ENCODE measurements at regions not wholly inside any gene's neighbourhood (a gene's known extent, or its start where the extent isn't known, plus 50 kb on each side); places are given as distances from the start of the nearest gene placed in this dataset.
"Not testable (repeated sequence)": the region's sequence is repeated elsewhere in the genome, so short reads cannot be mapped to it uniquely, and the experiment has no call there.

DNA sequence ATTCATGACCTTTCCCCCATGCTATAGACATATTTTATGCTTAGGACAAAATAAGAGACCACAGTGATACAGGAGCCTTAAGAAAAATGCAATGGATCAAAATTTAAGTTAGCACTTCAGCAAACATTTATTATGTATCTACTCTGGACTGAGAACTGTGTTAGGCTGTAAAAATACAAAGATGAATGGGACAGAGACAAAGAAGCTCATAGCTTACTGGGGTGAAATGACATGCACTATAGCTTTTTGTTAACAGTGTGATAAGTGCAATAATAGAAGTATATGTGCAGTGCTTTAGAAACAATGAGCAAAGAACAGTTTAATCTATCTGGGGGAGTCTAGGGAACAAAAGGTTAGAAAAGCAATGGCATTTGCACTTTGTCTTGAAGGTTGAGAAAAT, 1543.1 kb downstream of the FAM181B start:
- peaks cover 0 to 1% of the 10 kb centered on the region in 2 donors for H3K9me3 ChIP-seq (replicated peaks in 1 of 2; ENCODE audit: control insufficient read depth in 2 of 2, insufficient read depth in 1 of 2, low read depth in 1 of 2, low read length in 2 of 2)
- H3K36me3 ChIP-seq (replicated peaks in 1 of 2; ENCODE audit: control insufficient read depth in 2 of 2, insufficient read depth in 2 of 2, low read length in 2 of 2), result no peaks in the 10 kb centered on the region
- no peak overlapping the region for H3K4me3 ChIP-seq (ENCODE audit: low read length in 2 of 2)
- H3K4ac ChIP-seq (ENCODE audit: low read length), result no peak overlapping the region
- H3K27me3 ChIP-seq (ENCODE audit: control insufficient read depth in 3 of 3, insufficient read depth in 3 of 3, low read depth in 1 of 3, low read length in 3 of 3), result no peaks in the 10 kb centered on the region
- H2BK5ac ChIP-seq (ENCODE audit: low read length), result no peak overlapping the region
- H2AFZ ChIP-seq (ENCODE audit: low read length), result no peak overlapping the region
- no peak overlapping the region for H2BK12ac ChIP-seq (ENCODE audit: low read length)
- H3K4me2 ChIP-seq (ENCODE audit: insufficient read depth, low read length, poor library complexity, severe bottlenecking), result no peak overlapping the region
- no peak for DNase-seq (ENCODE audit: low spot score)
- no peaks in the 10 kb centered on the region for H3K79me1 ChIP-seq (ENCODE audit: low read depth, low read length)
- no peak overlapping the region for H3K14ac ChIP-seq (ENCODE audit: low read length)
- no peak overlapping the region for H3K23ac ChIP-seq (ENCODE audit: low read depth, low read length, poor library complexity)
- no peak overlapping the region for H3K27ac ChIP-seq (replicated peaks; ENCODE audit: low read length)
- H3K4me1 ChIP-seq (ENCODE audit: control insufficient read depth in 2 of 2, insufficient read depth in 1 of 2, low read depth in 1 of 2, low read length in 2 of 2), result no peaks in the 10 kb centered on the region
- no peak overlapping the region for H4K91ac ChIP-seq (ENCODE audit: low read depth, low read length, poor library complexity)
- no peak overlapping the region for H2BK15ac ChIP-seq (ENCODE audit: low read length)
- H2BK120ac ChIP-seq (ENCODE audit: low read depth, low read length), result no peak overlapping the region
- H4K8ac ChIP-seq (ENCODE audit: low read depth, low read length), result no peak overlapping the region
- no peak overlapping the region for H3K18ac ChIP-seq (ENCODE audit: low read length)
- H2AK5ac ChIP-seq (ENCODE audit: low read depth, low read length), result no peak overlapping the region
- no peak overlapping the region for H3K9ac ChIP-seq (ENCODE audit: low read depth, low read length, poor library complexity)

DNA sequence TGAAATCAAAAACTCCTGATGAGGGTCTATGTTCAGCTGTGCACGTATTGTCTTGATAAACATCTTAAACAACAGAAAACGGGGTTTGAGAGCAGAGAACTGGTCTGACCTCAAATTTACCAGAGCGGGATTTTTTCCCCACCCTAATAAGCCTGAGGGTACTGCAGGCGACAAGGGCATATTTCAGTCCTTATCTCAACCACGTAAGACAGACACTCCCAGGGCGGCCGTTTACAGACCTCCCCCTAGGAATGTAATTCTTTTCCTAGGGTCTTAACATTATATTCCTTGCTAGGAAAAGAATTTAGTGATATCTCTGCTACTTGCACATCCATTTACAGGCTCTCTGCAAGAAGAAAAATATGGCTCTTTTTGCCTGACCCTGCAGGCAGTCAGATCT, 1546.6 kb downstream of the FAM181B start:
- not testable (repeated sequence) for H2AFZ ChIP-seq (ENCODE audit: low read length)

DNA sequence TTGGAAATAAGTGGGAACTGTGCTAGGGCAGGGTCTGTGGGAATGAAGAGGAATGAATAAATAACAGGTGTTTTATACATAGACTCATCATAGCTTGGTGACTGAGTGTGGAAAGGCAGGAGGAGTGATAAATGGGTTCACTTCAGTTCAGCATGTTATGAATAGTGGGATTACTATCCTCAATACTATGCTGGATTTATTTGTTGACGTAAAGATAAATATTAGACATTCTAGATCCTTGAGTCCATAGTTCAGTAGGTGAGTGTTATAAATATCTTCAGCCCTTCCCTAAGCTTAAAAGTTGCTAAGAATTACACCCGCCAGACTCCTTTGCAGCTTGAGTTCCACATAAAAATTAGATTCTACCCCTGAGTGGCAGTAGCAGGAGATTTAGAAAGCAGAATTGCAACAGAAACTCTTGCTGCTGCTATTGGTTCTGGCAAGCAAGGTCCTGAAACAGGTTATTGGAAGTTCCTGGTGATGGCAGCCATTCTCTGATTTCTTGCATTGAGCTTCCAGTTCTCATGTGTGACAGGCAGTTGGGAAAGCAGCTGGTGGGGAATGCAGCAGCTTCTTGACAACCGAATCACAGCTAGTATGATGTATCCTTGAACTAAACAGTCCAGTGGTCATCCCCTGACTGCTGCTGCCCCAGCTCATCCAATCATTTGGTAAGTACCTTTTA, 1558.9 kb downstream of the FAM181B start:
- Histone ChIP-seq H4K8ac (ENCODE audit: low read depth, low read length) (no peak overlapping the region), H3K18ac (ENCODE audit: low read length) (no peak overlapping the region), H4K91ac (ENCODE audit: low read depth, low read length, poor library complexity) (no peak overlapping the region), H3K36me3 (replicated peaks in 1 of 2; ENCODE audit: control insufficient read depth in 2 of 2, insufficient read depth in 2 of 2, low read length in 2 of 2) (no peaks in the 10 kb centered on the region), H3K14ac (ENCODE audit: low read length) (no peak overlapping the region), H3K4me2 (ENCODE audit: insufficient read depth, low read length, poor library complexity, severe bottlenecking) (no peak overlapping the region), H3K4ac (ENCODE audit: low read length) (no peak overlapping the region), H3K4me1 (ENCODE audit: control insufficient read depth in 2 of 2, insufficient read depth in 1 of 2, low read depth in 1 of 2, low read length in 2 of 2) (no peaks in the 10 kb centered on the region), H3K27ac (replicated peaks; ENCODE audit: low read length) (no peak overlapping the region), H3K9ac (ENCODE audit: low read depth, low read length, poor library complexity) (no peak overlapping the region), H2AK5ac (ENCODE audit: low read depth, low read length) (no peak overlapping the region), H3K79me1 (ENCODE audit: low read depth, low read length) (no peaks in the 10 kb centered on the region), H2BK15ac (ENCODE audit: low read length) (no peak overlapping the region), H3K23ac (ENCODE audit: low read depth, low read length, poor library complexity) (no peak overlapping the region), H2BK12ac (ENCODE audit: low read length) (no peak overlapping the region), H2BK5ac (ENCODE audit: low read length) (no peak overlapping the region), H3K27me3 (ENCODE audit: control insufficient read depth in 3 of 3, insufficient read depth in 3 of 3, low read depth in 1 of 3, low read length in 3 of 3) (no peaks in the 10 kb centered on the region), H2AFZ (ENCODE audit: low read length) (no peak overlapping the region), H3K9me3 (replicated peaks in 1 of 2; ENCODE audit: control insufficient read depth in 2 of 2, insufficient read depth in 1 of 2, low read depth in 1 of 2, low read length in 2 of 2) (no peaks in the 10 kb centered on the region), H2BK120ac (ENCODE audit: low read depth, low read length) (no peak overlapping the region), H3K4me3 (ENCODE audit: low read length in 2 of 2) (no peak overlapping the region)
- no CpG with 5 or more reads among the region's 3 CpGs for WGBS, 2 donors (ENCODE audit: extremely low coverage in 2 of 2, insufficient read length in 2 of 2, insufficient replicate concordance in 1 of 2)
- DNase-seq (ENCODE audit: low spot score), result no peak

More for the DNA sequence above, 1546.6 kb downstream of the FAM181B start:
- H3K23ac ChIP-seq (ENCODE audit: low read depth, low read length, poor library complexity); H3K4me2 ChIP-seq (ENCODE audit: insufficient read depth, low read length, poor library complexity, severe bottlenecking); H3K18ac ChIP-seq (ENCODE audit: low read length); H2AK5ac ChIP-seq (ENCODE audit: low read depth, low read length); H3K4ac ChIP-seq (ENCODE audit: low read length); H2BK120ac ChIP-seq (ENCODE audit: low read depth, low read length); H2BK15ac ChIP-seq (ENCODE audit: low read length); H4K91ac ChIP-seq (ENCODE audit: low read depth, low read length, poor library complexity); H3K36me3 ChIP-seq (replicated peaks in 1 of 2; ENCODE audit: control insufficient read depth in 2 of 2, insufficient read depth in 2 of 2, low read length in 2 of 2); H3K9me3 ChIP-seq (replicated peaks in 1 of 2; ENCODE audit: control insufficient read depth in 2 of 2, insufficient read depth in 1 of 2, low read depth in 1 of 2, low read length in 2 of 2); DNase-seq (ENCODE audit: low spot score); H4K8ac ChIP-seq (ENCODE audit: low read depth, low read length); H3K9ac ChIP-seq (ENCODE audit: low read depth, low read length, poor library complexity); H3K79me1 ChIP-seq (ENCODE audit: low read depth, low read length); H2BK5ac ChIP-seq (ENCODE audit: low read length); H3K4me1 ChIP-seq (ENCODE audit: control insufficient read depth in 2 of 2, insufficient read depth in 1 of 2, low read depth in 1 of 2, low read length in 2 of 2); H2BK12ac ChIP-seq (ENCODE audit: low read length); H3K27me3 ChIP-seq (ENCODE audit: control insufficient read depth in 3 of 3, insufficient read depth in 3 of 3, low read depth in 1 of 3, low read length in 3 of 3); H3K27ac ChIP-seq (replicated peaks; ENCODE audit: low read length); H3K14ac ChIP-seq (ENCODE audit: low read length); H3K4me3 ChIP-seq (ENCODE audit: low read length in 2 of 2): not testable (repeated sequence)
- no CpG with 5 or more reads among the region's 7 CpGs for WGBS, 2 donors (ENCODE audit: extremely low coverage in 2 of 2, insufficient read length in 2 of 2, insufficient replicate concordance in 1 of 2)

DNA sequence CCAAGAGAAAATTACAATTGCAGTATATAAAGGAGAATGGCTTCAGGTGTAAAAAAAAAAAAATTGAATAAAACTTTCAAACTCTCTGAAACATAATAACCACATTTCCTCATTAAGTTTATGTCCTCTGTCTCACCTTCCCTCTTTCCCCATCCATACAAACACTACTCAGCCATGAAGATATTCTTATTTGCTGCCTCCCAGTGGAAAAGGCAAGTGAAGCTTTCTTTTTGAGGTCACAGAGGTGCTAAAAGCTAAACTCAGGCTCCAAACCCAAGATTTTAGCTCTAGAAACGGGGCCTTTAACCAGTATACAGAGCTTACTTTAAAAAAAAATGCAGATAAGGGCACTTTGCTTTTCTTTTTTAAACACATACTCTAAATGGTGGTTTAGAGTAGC, 1568.5 kb downstream of the FAM181B start:
- H2BK5ac ChIP-seq (ENCODE audit: low read length), result no peak overlapping the region
- H3K9ac ChIP-seq (ENCODE audit: low read depth, low read length, poor library complexity), result no peak overlapping the region
- H3K36me3 ChIP-seq (replicated peaks in 1 of 2; ENCODE audit: control insufficient read depth in 2 of 2, insufficient read depth in 2 of 2, low read length in 2 of 2), result no peaks in the 10 kb centered on the region
- H4K91ac ChIP-seq (ENCODE audit: low read depth, low read length, poor library complexity), result no peak overlapping the region
- no peaks in the 10 kb centered on the region for H3K79me1 ChIP-seq (ENCODE audit: low read depth, low read length)
- no peak overlapping the region for H2BK120ac ChIP-seq (ENCODE audit: low read depth, low read length)
- H3K14ac ChIP-seq (ENCODE audit: low read length), result no peak overlapping the region
- no peaks in the 10 kb centered on the region for H3K27me3 ChIP-seq (ENCODE audit: control insufficient read depth in 3 of 3, insufficient read depth in 3 of 3, low read depth in 1 of 3, low read length in 3 of 3)
- H2AK5ac ChIP-seq (ENCODE audit: low read depth, low read length), result no peak overlapping the region
- H3K23ac ChIP-seq (ENCODE audit: low read depth, low read length, poor library complexity), result no peak overlapping the region
- no peak overlapping the region for H3K4ac ChIP-seq (ENCODE audit: low read length)
- H2AFZ ChIP-seq (ENCODE audit: low read length), result no peak overlapping the region
- H3K4me1 ChIP-seq (ENCODE audit: control insufficient read depth in 2 of 2, insufficient read depth in 1 of 2, low read depth in 1 of 2, low read length in 2 of 2), result no peaks in the 10 kb centered on the region
- DNase-seq (ENCODE audit: low spot score), result no peak
- no peak overlapping the region for H2BK12ac ChIP-seq (ENCODE audit: low read length)
- H4K8ac ChIP-seq (ENCODE audit: low read depth, low read length), result no peak overlapping the region
- no CpG with 5 or more reads among the region's 1 CpG for WGBS, 2 donors (ENCODE audit: extremely low coverage in 2 of 2, insufficient read length in 2 of 2, insufficient replicate concordance in 1 of 2)
- no peak overlapping the region for H3K27ac ChIP-seq (replicated peaks; ENCODE audit: low read length)
- no peak overlapping the region for H2BK15ac ChIP-seq (ENCODE audit: low read length)
- no peak overlapping the region for H3K18ac ChIP-seq (ENCODE audit: low read length)
- no peak overlapping the region for H3K4me3 ChIP-seq (ENCODE audit: low read length in 2 of 2)
- H3K9me3 ChIP-seq (replicated peaks in 1 of 2; ENCODE audit: control insufficient read depth in 2 of 2, insufficient read depth in 1 of 2, low read depth in 1 of 2, low read length in 2 of 2), result no peaks in the 10 kb centered on the region
- no peak overlapping the region for H3K4me2 ChIP-seq (ENCODE audit: insufficient read depth, low read length, poor library complexity, severe bottlenecking)
